SKM-1 (cell line): ENCODE measurements at regions not wholly inside any gene's neighbourhood (a gene's known extent, or its start where the extent isn't known, plus 50 kb on each side); places are given as distances from the start of the nearest gene placed in this dataset.
"Not testable (repeated sequence)": the region's sequence is repeated elsewhere in the genome, so short reads cannot be mapped to it uniquely, and the experiment has no call there.

ENCODE experiments used
- DNase-seq: peaks from one replicate; lab custom pipeline; 2025; ENCODE audit not compliant: unreplicated experiment; lab: John Stamatoyannopoulos, UW

GRCh38 chr4:167908816-167909215 lies 183.5 kb upstream of the ANXA10 start:
- no peak for DNase-seq

- not testable (repeated sequence) for DNase-seq
These were observed 179.8 kb upstream of the ANXA10 start for GRCh38 chr4:167912535-167912934.

- no peak for DNase-seq
These were observed 174.3 kb upstream of the ANXA10 start for GRCh38 chr4:167918077-167918476.

GRCh38 chr4:167930166-167930565 lies 162.2 kb upstream of the ANXA10 start:
- DNase-seq: no peak

- no peak for DNase-seq
These were observed 158.1 kb upstream of the ANXA10 start for GRCh38 chr4:167934216-167934615.

- DNase-seq: no peak
These were observed 152.3 kb upstream of the ANXA10 start for GRCh38 chr4:167939863-167940616.

GRCh38 chr4:167943872-167944505 lies 148.3 kb upstream of the ANXA10 start:
- no peak for DNase-seq

- no peak for DNase-seq
These were observed 147.6 kb upstream of the ANXA10 start for GRCh38 chr4:167944721-167945120.

- no peak for DNase-seq
These were observed 137.3 kb upstream of the ANXA10 start for GRCh38 chr4:167955006-167955405.

- no peak for DNase-seq
These were observed 135.7 kb upstream of the ANXA10 start for GRCh38 chr4:167956676-167957075.

- no peak for DNase-seq
These were observed 127.5 kb upstream of the ANXA10 start for GRCh38 chr4:167964766-167965373.

GRCh38 chr4:167966143-167966542 lies 126.2 kb upstream of the ANXA10 start:
- DNase-seq: no peak

- DNase-seq: no peak
These were observed 118.8 kb upstream of the ANXA10 start for GRCh38 chr4:167973513-167973912.

GRCh38 chr4:167985565-167985964 lies 106.8 kb upstream of the ANXA10 start:
- DNase-seq: no peak

GRCh38 chr4:167986044-167986443 lies 106.3 kb upstream of the ANXA10 start:
- DNase-seq: no peak

- DNase-seq: no peak
These were observed 105.1 kb upstream of the ANXA10 start for GRCh38 chr4:167987285-167987684.

- no peak for DNase-seq
These were observed 102.5 kb upstream of the ANXA10 start for GRCh38 chr4:167989815-167990214.

- not testable (repeated sequence) for DNase-seq
These were observed 84.2 kb upstream of the ANXA10 start for GRCh38 chr4:168008112-168008511.

GRCh38 chr4:168019019-168019651 lies 73.2 kb upstream of the ANXA10 start:
- DNase-seq: no peak

- no peak for DNase-seq
These were observed 72.4 kb upstream of the ANXA10 start for GRCh38 chr4:168019921-168020320.

- DNase-seq: no peak
These were observed 70.7 kb upstream of the ANXA10 start for GRCh38 chr4:168021666-168022065.

GRCh38 chr4:168028568-168028967 lies 63.8 kb upstream of the ANXA10 start:
- DNase-seq: no peak
